NCI-H2107 treated with DMSO at 0.1 percent for 48 hours (cell line): ENCODE measurements at regions not wholly inside any gene's neighbourhood (a gene's known extent, or its start where the extent isn't known, plus 50 kb on each side); places are given as distances from the start of the nearest gene placed in this dataset.

Experiments
- DNase-seq: peaks from one replicate; lab custom pipeline; 2025; ENCODE audit not compliant: unreplicated experiment; lab: John Stamatoyannopoulos, UW

GRCh38 chr1:239675735-239676134 is 289.4 kb downstream of the CHRM3 start:
- DNase-seq = no peak

GRCh38 chr1:239676522-239677273 is 290.3 kb downstream of the CHRM3 start:
- no peak for DNase-seq

GRCh38 chr1:239677362-239677761 is 291.0 kb downstream of the CHRM3 start:
- DNase-seq = no peak

GRCh38 chr1:239678181-239678580 is 291.8 kb downstream of the CHRM3 start:
- DNase-seq = no peak

- no peak for DNase-seq
These were observed 295.7 kb downstream of the CHRM3 start for GRCh38 chr1:239682046-239682445.

GRCh38 chr1:239682960-239683359 is 296.6 kb downstream of the CHRM3 start:
- no peak for DNase-seq

GRCh38 chr1:239686386-239686785 is 300.0 kb downstream of the CHRM3 start:
- DNase-seq = no peak

GRCh38 chr1:239696317-239696716 is 309.9 kb downstream of the CHRM3 start:
- no peak for DNase-seq

- DNase-seq = no peak
These were observed 314.3 kb downstream of the CHRM3 start for GRCh38 chr1:239700667-239701066.

- no peak for DNase-seq
These were observed 316.7 kb downstream of the CHRM3 start for GRCh38 chr1:239703075-239703474.

GRCh38 chr1:239706245-239706892 is 320.0 kb downstream of the CHRM3 start:
- DNase-seq = no peak

- DNase-seq = no peak
These were observed 321.2 kb downstream of the CHRM3 start for GRCh38 chr1:239707615-239708014.

- no peak for DNase-seq
These were observed 322.3 kb downstream of the CHRM3 start for GRCh38 chr1:239708622-239709021.

GRCh38 chr1:239711768-239712167 is 325.4 kb downstream of the CHRM3 start:
- DNase-seq = no peak

GRCh38 chr1:239717097-239717917 is 330.9 kb downstream of the CHRM3 start:
- DNase-seq = no peak

- DNase-seq = no peak
These were observed 331.5 kb downstream of the CHRM3 start for GRCh38 chr1:239717918-239718184.

GRCh38 chr1:239718571-239718970 is 332.2 kb downstream of the CHRM3 start:
- DNase-seq = no peak

- DNase-seq = no peak
These were observed 332.7 kb downstream of the CHRM3 start for GRCh38 chr1:239718997-239719628.

GRCh38 chr1:239719642-239720258 is 333.4 kb downstream of the CHRM3 start:
- no peak for DNase-seq

GRCh38 chr1:239722035-239722434 is 335.7 kb downstream of the CHRM3 start:
- no peak for DNase-seq

- no peak for DNase-seq
These were observed 337.5 kb downstream of the CHRM3 start for GRCh38 chr1:239723776-239724367.
